H1 (cell line): ENCODE measurements at regions not wholly inside any gene's neighbourhood (a gene's known extent, or its start where the extent isn't known, plus 50 kb on each side); places are given as distances from the start of the nearest gene placed in this dataset.

Experiments used
- CTCF ChIA-PET: fragments of 300-600 bp; sonication (Branson Sonifier 250); formaldehyde crosslinking; loops from one replicate; lab custom pipeline; 2021; ENCODE audit not compliant: partially characterized antibody; lab: Charles Lee
- POLR2A ChIA-PET: fragments of 300-600 bp; sonication (Branson Sonifier 250); formaldehyde crosslinking; loops from one replicate; lab custom pipeline; 2021; ENCODE audit warnings: inconsistent platforms; ENCODE audit not compliant: partially characterized antibody; lab: Charles Lee
- DNase-seq, 2 experiments: peaks; one replicate each; pipeline versions ENCODE4 v3.0.0 to v3.0.0-alpha.2; 2010 to 2022; ENCODE audit warnings: low spot score in 2 of 2, low read depth in 1 of 2, mixed read lengths in 1 of 2
- FAIRE-seq: peaks from 2 replicates; lab custom pipeline; 2011; peaks lifted over from hg19 to GRCh38; lab: Jason Lieb, UNC
- H2AFZ ChIP-seq: 2 replicates; pipeline ENCODE4 v1.8.1; 2012; ENCODE audit warnings: low read length, inconsistent platforms
- H2AK5ac ChIP-seq: 2 replicates; pipeline ENCODE4 v1.6.1; 2013; ENCODE audit warnings: low read depth, low read length
- H2BK120ac ChIP-seq: replicated peaks from 2 replicates; pipeline ENCODE3; 2013; ENCODE audit warnings: low read depth, low read length, inconsistent platforms
- H2BK12ac ChIP-seq: 2 replicates; pipeline ENCODE4 v1.6.1; 2013; ENCODE audit warnings: low read depth, low read length
- H2BK15ac ChIP-seq: 2 replicates; pipeline ENCODE4 v1.6.1; 2013; ENCODE audit warnings: low read length
- H2BK20ac ChIP-seq: 2 replicates; pipeline ENCODE4 v1.6.1; 2013; ENCODE audit warnings: low read length
- H2BK5ac ChIP-seq: 2 replicates; pipeline ENCODE4 v1.6.1; 2013; ENCODE audit warnings: low read depth, low read length
- H3K14ac ChIP-seq: 2 replicates; pipeline ENCODE4 v1.6.1; 2013; ENCODE audit warnings: inconsistent platforms; ENCODE audit not compliant: insufficient read length
- H3K18ac ChIP-seq: 2 replicates; pipeline ENCODE4 v1.6.1; 2013; ENCODE audit warnings: low read length; ENCODE audit errors: extremely low read depth
- H3K23ac ChIP-seq: 2 replicates; pipeline ENCODE4 v1.6.1; 2013; ENCODE audit warnings: inconsistent platforms; ENCODE audit not compliant: insufficient read length
- H3K23me2 ChIP-seq: 2 replicates; pipeline ENCODE4 v1.6.1; 2013; ENCODE audit warnings: low read depth, low read length
- H3K27ac ChIP-seq: 2 replicates; pipeline ENCODE4 v1.6.1; 2011; ENCODE audit warnings: low read depth, low read length, inconsistent platforms
- H3K27me3 ChIP-seq, 4 experiments: replicated peaks in 1 of 4; 1 replicate in 1 of 4; 2 replicates in 3 of 4; pipeline versions ENCODE4 v1.6.1 to v1.8.1; 2011 to 2013; ENCODE audit warnings: low read length in 3 of 4, mild to moderate bottlenecking in 3 of 4, inconsistent platforms in 2 of 4, mixed read lengths in 2 of 4, moderate library complexity in 1 of 4; ENCODE audit not compliant: control insufficient read depth in 3 of 4, insufficient read depth in 3 of 4; ENCODE audit errors: extremely low read depth in 1 of 4
- H3K36me3 ChIP-seq, 4 experiments: 2 replicates each; pipeline versions ENCODE4 v1.6.1 to v1.8.1; 2011 to 2013; ENCODE audit warnings: mild to moderate bottlenecking in 4 of 4, low read length in 3 of 4, moderate library complexity in 2 of 4, control low read depth in 1 of 4, inconsistent platforms in 1 of 4; ENCODE audit not compliant: insufficient read depth in 4 of 4, control insufficient read depth in 2 of 4
- H3K4ac ChIP-seq: replicated peaks from 2 replicates; pipeline ENCODE3; 2013; ENCODE audit warnings: low read length, low read depth, mixed read lengths, inconsistent platforms; ENCODE audit not compliant: insufficient read length
- H3K4me1 ChIP-seq, 4 experiments: replicated peaks in 1 of 4; 1 replicate in 1 of 4; 2 replicates in 3 of 4; pipeline versions ENCODE4 v1.6.1 to v1.8.1; 2011 to 2013; ENCODE audit warnings: low read length in 3 of 4, inconsistent platforms in 2 of 4, mixed read lengths in 1 of 4; ENCODE audit not compliant: insufficient read depth in 4 of 4, control insufficient read depth in 3 of 4
- H3K4me2 ChIP-seq, 2 experiments: 2 replicates each; pipeline versions ENCODE4 v1.6.1 to v1.8.1; 2011 to 2013; ENCODE audit warnings: low read depth in 2 of 2, low read length in 2 of 2, control low read depth in 1 of 2, inconsistent platforms in 1 of 2, mild to moderate bottlenecking in 1 of 2; ENCODE audit not compliant: insufficient read depth in 1 of 2
- H3K4me3 ChIP-seq, 4 experiments: fragments of 200-600, 300-600 bp in 1 of 4; sonication (generic), shearing (Covaris generic), sonication (Bioruptor Twin) in 1 of 4; 2 replicates each; pipeline versions ENCODE4 v1.5.1 to v1.8.1; 2011 to 2016; ENCODE audit warnings: low read length in 4 of 4, low read depth in 3 of 4, control low read depth in 2 of 4, inconsistent platforms in 2 of 4, mild to moderate bottlenecking in 2 of 4, mixed read lengths in 1 of 4, moderate library complexity in 1 of 4; ENCODE audit not compliant: insufficient read depth in 2 of 4; ENCODE audit errors: extremely low read depth in 1 of 4
- H3K56ac ChIP-seq: replicated peaks from 2 replicates; pipeline ENCODE3; 2013; ENCODE audit warnings: low read depth, mild to moderate bottlenecking, mixed read lengths, low read length, inconsistent platforms; ENCODE audit not compliant: insufficient read length
- H3K79me1 ChIP-seq: 2 replicates; pipeline ENCODE4 v1.6.1; 2013; ENCODE audit warnings: low read depth, low read length, control low read depth
- H3K79me2 ChIP-seq, 2 experiments: 2 replicates each; pipeline versions ENCODE4 v1.6.1 to v1.8.1; 2012 to 2013; ENCODE audit warnings: low read length in 2 of 2, mild to moderate bottlenecking in 2 of 2, inconsistent platforms in 1 of 2; ENCODE audit not compliant: insufficient read depth in 2 of 2, control insufficient read depth in 1 of 2
- H3K9ac ChIP-seq, 4 experiments: replicated peaks in 1 of 4; 1 replicate in 1 of 4; 2 replicates in 3 of 4; pipeline versions ENCODE4 v1.6.1 to v1.8.1; 2011 to 2013; ENCODE audit warnings: low read depth in 3 of 4, low read length in 3 of 4, control low read depth in 2 of 4, mild to moderate bottlenecking in 2 of 4, moderate library complexity in 2 of 4, inconsistent platforms in 1 of 4; ENCODE audit errors: extremely low read depth in 1 of 4
- H3K9me3 ChIP-seq, 2 experiments: 2 replicates each; pipeline versions ENCODE4 v1.6.1 to v1.8.1; 2012 to 2013; ENCODE audit warnings: mild to moderate bottlenecking in 2 of 2, moderate library complexity in 2 of 2, control low read depth in 1 of 2, inconsistent platforms in 1 of 2, low read depth in 1 of 2, low read length in 1 of 2, mixed read lengths in 1 of 2; ENCODE audit not compliant: insufficient read depth in 2 of 2
- H4K20me1 ChIP-seq, 2 experiments: replicated peaks in 1 of 2; 2 replicates each; pipeline versions ENCODE3 to v1.8.1; 2011 to 2013; ENCODE audit warnings: inconsistent platforms in 2 of 2, low read length in 2 of 2, mild to moderate bottlenecking in 1 of 2; ENCODE audit not compliant: insufficient read depth in 2 of 2, control insufficient read depth in 1 of 2
- H4K5ac ChIP-seq: 2 replicates; pipeline ENCODE4 v1.6.1; 2013; ENCODE audit warnings: low read length, low read depth, mixed read lengths, inconsistent platforms; ENCODE audit not compliant: insufficient read length
- H4K8ac ChIP-seq: 2 replicates; pipeline ENCODE4 v1.8.0; 2013; ENCODE audit warnings: mild to moderate bottlenecking, moderate library complexity, low read length, inconsistent platforms; ENCODE audit not compliant: insufficient read depth; ENCODE audit errors: extremely low read depth
- H4K91ac ChIP-seq: replicated peaks from 2 replicates; pipeline ENCODE3; 2013; ENCODE audit warnings: low read length, mixed read lengths, inconsistent platforms; ENCODE audit not compliant: insufficient read length
- ASH2L ChIP-seq: fragments of 200-600, 300-600 bp; sonication (generic); IDR thresholded peaks from one replicate; pipeline ENCODE4 v1.7.1; 2017; ENCODE audit warnings: low read length
- ATF2 ChIP-seq: IDR thresholded peaks from 2 replicates; pipeline ENCODE4 v1.6.1; 2012; ENCODE audit warnings: low read length, inconsistent platforms
- GTF2F1 ChIP-seq: IDR thresholded peaks from 2 replicates; pipeline ENCODE4 v1.6.1; 2012; ENCODE audit warnings: low read depth, low read length, improper control_type of control experiment, borderline replicate concordance
- RNF2 ChIP-seq: fragments of 200-900, 300-1000 bp; sonication (generic); IDR thresholded peaks from 2 replicates; pipeline ENCODE4 v1.7.1; 2016; ENCODE audit warnings: borderline replicate concordance, low read depth, mild to moderate bottlenecking, antibody characterized with exemption, low read length; ENCODE audit not compliant: poor library complexity, severe bottlenecking; ENCODE audit errors: missing control alignments
- SP1 ChIP-seq: IDR thresholded peaks from 2 replicates; pipeline ENCODE4 v1.6.1; 2011; ENCODE audit warnings: low read depth, low read length
- TAF1 ChIP-seq: IDR thresholded peaks from 2 replicates; pipeline ENCODE4 v1.6.1; 2011; ENCODE audit warnings: mild to moderate bottlenecking, low read depth, low read length
- TBP ChIP-seq: IDR thresholded peaks from 2 replicates; pipeline ENCODE4 v1.6.1; 2011; ENCODE audit warnings: low read depth, low read length, improper control_type of control experiment
- TCF12 ChIP-seq: IDR thresholded peaks from 2 replicates; pipeline ENCODE4 v1.6.1; 2011; ENCODE audit warnings: low read depth, mild to moderate bottlenecking, low read length
- WGBS, 2 experiments: shearing (Covaris generic) in 1 of 2; methylation state at CpG; one replicate each; pipeline versions ENCODE4 v1.1.6 to v1.1.7; 2013 to 2015; ENCODE audit warnings: low lambda C conversion rate in 2 of 2, mixed read lengths in 2 of 2, inconsistent platforms in 1 of 2, low coverage in 1 of 2, missing lambda C conversion rate in 1 of 2; ENCODE audit not compliant: insufficient replicate concordance in 2 of 2, insufficient coverage in 1 of 2, insufficient read length in 1 of 2; ENCODE audit errors: extremely low coverage in 1 of 2, missing lambda C conversion rate in 1 of 2; 5-methylcytosine and 5-hydroxymethylcytosine counted together

GRCh38 chr6:113597231-113597583 is 259.9 kb upstream of the MARCKS start:
- no peaks in the 10 kb centered on the region for H4K20me1 ChIP-seq
- TF ChIP-seq SP1 (no peak), ATF2 (no peak), TAF1 (no peak), TCF12 (no peak), TBP (no peak), RNF2 (no peak), GTF2F1 (no peak), ASH2L (no peak)

More at GRCh38 chr6:113597231-113597583, 259.9 kb upstream of the MARCKS start:
- POLR2A ChIA-PET, result interaction anchor here (1.5 kb wide), 1 partner anchor 10 kb away, joined by 5 read pairs; no protein-coding TSS in a partner anchor
- CTCF ChIA-PET, result interaction anchor here (0.6 to 1.1 kb wide), 3 partner anchors 257 to 736 kb away, joined by 3 read pairs; no protein-coding TSS in a partner anchor
- no peak overlapping the region for H3K4ac ChIP-seq
- WGBS, 2 experiments, result 96% methylated on average over 1 of the region's 1 CpG; no CpG with 5 or more reads in 1 of the 2 experiments
- H4K91ac ChIP-seq, result no peak overlapping the region
- no peak overlapping the region for H2BK12ac ChIP-seq
- H3K56ac ChIP-seq, result no peak overlapping the region
- H3K4me1 ChIP-seq, result peaks cover 0 to 8% (median 6%) of the 10 kb centered on the region in 4 experiments; a peak in 3 of 7 replicates
- no peaks in the 10 kb centered on the region for H3K36me3 ChIP-seq
- no peak overlapping the region for H3K4me3 ChIP-seq
- H2BK120ac ChIP-seq, result no peak overlapping the region
- no peaks in the 10 kb centered on the region for H3K27me3 ChIP-seq
- no peak overlapping the region; the same call in 1 of the 2 replicates for H2BK20ac ChIP-seq
- H3K79me2 ChIP-seq, result no peaks in the 10 kb centered on the region
- H3K23me2 ChIP-seq, result no peaks in the 10 kb centered on the region
- no peak overlapping the region for H2BK5ac ChIP-seq
- no peak for DNase-seq
- no peak overlapping the region for H4K8ac ChIP-seq
- H2AFZ ChIP-seq, result no peak overlapping the region; the same call in 1 of the 2 replicates
- H3K79me1 ChIP-seq, result no peaks in the 10 kb centered on the region
- no peak overlapping the region for H3K27ac ChIP-seq
- no peak overlapping the region for H3K23ac ChIP-seq
- no peak overlapping the region for H2AK5ac ChIP-seq
- H2BK15ac ChIP-seq, result no peak overlapping the region
- H3K9ac ChIP-seq, result no peak overlapping the region
- 0 out of 4 replicates have a peak, but pooled peaks cover 0 to 3% of the 10 kb centered on the region in 2 experiments for H3K9me3 ChIP-seq
- FAIRE-seq, result no peak
- no peak overlapping the region for H3K14ac ChIP-seq
- H4K5ac ChIP-seq, result no peak overlapping the region
- H3K18ac ChIP-seq, result no peak overlapping the region
- no peak overlapping the region for H3K4me2 ChIP-seq
